GM18858 (cell line): ENCODE measurements at regions not wholly inside any gene's neighbourhood (a gene's known extent, or its start where the extent isn't known, plus 50 kb on each side); places are given as distances from the start of the nearest gene placed in this dataset.
"Not testable (repeated sequence)": the region's sequence is repeated elsewhere in the genome, so short reads cannot be mapped to it uniquely, and the experiment has no call there.

Experiments
- ATAC-seq: cut with Tn5 transposase; IDR thresholded peaks from one replicate; pipeline ENCODE4 v1.9.1; 2021; ENCODE audit not compliant: unreplicated experiment

DNA sequence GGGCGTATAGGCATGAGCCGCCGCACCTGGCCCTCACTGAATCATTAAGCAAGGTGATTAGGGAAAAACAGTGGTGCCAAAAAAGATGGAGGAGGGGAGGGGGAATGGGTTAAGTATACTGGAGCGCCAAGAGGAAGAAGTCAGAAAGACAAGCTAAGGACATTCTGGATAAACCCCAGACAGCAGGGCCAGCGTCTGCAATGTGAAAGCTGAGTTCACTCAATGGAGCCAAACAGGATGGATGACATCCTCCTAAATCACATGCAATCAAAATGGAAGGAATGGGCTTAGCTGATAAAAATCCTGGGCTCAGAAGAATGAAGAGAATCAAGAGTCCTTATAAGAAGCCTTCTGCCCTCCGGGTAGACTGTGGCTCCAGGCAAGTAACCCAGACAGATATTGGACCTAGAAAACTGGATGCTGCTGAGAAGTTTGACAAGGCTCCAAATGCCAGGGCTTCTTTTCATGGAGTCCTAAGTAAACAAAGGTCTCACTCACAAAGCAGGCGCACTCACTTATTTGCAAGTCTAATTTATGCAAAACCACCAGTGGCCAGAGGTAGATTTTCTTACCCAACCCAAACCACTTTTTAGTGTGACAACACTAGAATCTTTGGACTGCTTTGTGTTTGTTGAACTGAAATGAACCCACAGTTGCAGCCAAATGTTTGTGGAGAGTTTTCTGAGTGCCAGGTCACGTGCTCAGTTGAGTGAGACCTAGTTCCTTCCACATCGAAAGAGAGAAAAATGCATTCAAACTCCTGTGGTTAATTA lies 519.1 kb upstream of the AUTS2 start:
- ATAC-seq, result no peak

DNA sequence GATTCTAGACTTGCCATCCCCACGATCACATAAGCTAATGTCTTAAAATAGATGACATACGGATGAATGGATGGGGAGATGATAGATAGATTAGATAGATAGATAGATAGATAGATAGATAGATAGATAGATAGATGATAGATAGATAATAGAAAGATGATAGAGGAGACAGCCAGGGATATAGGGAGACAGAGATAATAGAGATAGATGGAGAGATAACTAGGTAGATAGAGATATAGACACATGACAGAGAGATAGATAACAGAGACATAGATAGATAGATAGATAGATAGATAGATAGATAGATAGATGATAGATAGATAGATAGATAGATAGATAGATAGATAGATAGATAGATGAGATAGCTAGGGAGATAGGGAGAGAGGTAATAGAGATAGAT lies 511.0 kb upstream of the AUTS2 start:
- not testable (repeated sequence) for ATAC-seq

DNA sequence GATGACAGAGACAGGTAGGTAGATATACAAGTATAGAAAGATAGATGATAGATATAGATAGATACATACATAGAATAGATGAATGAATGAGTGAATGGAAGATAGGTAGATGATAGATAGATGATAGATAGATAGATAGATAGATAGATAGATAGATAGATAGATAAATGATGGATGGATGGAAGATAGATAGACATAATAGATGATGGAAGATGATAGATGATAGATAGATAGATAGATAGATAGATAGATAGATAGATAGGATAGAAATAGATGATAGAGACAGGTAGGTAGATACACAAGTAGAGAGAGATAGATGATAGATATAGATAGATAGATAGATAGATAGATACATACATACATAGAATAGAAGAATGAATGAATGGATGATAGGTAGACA lies 510.1 kb upstream of the AUTS2 start:
- ATAC-seq, result no peak

DNA sequence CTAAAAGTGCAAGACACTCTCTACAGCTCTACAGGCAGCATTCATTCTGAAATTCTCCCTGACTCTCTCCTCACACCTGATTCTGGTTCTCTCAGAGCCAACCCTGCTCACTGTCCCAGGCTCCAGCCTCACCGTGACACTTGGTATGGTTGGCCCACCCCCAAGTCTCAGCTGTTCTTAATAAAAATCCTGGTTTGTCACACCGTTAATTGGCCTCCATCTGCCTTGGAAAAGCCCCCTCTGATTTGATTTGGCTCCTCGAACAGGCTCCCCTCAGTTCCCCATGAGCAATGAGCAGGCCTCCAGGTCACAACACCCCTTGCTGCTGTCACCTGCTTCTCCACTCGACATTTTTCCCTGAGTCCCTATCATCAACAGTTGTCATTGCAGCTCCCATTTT lies 507.3 kb upstream of the AUTS2 start:
- no peak for ATAC-seq

DNA sequence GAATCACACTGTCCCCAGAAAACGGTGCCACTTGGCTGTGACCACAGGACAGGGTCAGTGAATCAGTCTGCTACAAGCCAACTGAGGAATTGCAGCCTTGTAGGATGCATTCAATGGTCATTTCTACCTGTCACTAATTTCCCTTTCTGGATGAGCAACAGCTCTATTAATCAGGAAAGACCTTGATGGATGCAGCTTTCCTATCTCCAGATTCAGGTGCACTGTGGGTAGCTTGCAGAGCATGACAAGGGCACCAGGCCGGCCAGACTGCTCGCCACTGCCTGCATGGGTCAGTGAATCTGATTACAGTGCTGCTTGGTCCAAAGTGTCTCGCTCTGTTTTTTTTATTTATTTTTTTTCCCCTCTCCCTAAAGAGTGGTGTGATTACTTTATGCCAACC lies 506.8 kb upstream of the AUTS2 start:
- ATAC-seq, result no peak

DNA sequence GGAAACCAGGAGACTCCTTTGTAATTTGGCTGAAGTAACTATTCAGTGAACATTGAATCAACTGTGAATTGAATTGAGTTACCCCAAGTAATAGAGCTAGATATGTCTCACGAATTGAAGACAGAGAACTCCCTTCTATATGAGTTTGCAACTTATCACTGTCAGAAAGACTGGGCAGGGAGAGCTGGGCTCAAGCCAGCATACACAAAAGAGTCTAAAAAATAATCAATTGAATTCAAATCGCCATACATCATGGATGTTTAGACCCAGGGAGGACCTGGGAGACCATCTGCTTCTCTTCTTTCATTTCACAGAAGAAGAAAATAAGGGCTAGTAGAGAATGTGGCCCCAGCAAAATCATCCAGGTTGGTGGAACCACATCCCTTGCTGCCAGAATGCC lies 503.1 kb upstream of the AUTS2 start:
- no peak for ATAC-seq

DNA sequence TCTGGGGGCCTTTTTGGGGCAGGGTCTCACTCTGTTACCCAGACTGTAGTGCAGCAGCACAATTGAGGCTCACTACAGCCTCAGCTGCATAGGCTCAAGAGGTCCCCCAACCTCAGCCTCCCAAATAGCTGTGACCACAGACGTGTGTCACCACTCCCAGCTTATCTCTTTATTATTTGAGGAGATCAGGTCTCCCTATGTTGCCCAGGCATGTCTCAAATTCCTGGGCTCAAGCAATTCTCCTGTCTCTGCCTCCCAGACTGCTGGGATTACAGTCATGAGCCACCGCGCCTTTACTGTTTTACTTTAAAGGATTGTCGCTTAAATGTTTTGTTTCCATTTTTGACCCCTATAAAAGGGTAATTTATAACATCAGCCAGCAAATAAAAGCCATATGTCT lies 502.6 kb upstream of the AUTS2 start:
- ATAC-seq, result no peak

DNA sequence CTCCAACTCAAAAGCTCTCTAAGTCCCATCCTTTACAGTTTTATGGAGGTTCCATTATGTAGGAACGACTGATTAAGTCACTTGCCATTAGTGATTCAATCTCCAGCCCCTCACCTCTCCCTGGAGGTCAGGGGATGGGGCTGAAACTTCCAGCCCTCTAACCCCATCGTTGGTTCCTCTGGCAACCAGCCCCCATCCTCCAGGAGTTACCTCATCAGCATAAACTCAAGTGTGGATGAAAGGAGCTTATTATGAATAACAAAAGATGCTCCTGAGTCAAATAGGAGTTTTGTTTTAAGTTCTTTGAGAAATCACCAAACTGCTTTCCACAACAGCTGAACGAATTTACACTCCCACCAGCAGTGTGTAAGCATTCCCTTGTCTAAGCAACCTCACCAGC lies 494.3 kb upstream of the AUTS2 start:
- ATAC-seq, result no peak

DNA sequence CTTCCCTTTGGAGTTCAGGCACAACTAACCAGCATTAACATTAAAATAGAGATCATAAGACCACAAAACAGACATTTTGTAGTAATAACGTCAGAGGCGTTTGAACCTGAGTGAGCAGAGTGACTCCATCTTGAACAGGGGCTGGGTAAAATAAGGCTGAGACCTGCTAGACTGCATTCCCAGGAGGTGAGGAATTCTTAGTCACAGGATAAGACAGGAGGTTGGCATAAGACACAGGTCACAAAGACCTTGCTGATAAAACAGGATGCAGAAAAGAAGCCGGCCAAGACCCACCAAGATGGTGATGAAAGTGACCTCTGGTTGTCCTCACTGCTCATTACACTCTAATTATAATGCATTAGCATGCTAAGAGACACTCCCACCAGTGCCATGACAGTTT lies 493.2 kb upstream of the AUTS2 start:
- ATAC-seq, result no peak

DNA sequence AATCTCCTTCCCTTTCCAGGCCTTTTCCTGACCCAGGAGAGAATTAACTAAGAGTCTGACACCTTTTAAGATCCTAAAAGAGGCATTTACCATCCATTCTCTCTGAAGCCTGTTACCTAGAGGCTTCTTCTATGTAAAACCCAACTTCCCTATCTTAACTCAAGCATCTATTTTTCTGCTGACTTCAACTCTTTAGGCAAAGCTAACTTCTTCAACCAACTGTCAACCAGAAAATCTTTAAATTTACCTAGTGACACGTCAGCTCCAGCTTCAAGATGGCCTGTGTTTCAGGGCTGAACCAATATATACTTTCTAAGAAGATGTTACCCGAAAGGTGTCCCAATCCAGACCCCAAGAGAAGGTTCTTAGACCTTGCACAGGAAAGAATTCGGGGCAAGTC lies 492.3 kb upstream of the AUTS2 start:
- no peak for ATAC-seq

DNA sequence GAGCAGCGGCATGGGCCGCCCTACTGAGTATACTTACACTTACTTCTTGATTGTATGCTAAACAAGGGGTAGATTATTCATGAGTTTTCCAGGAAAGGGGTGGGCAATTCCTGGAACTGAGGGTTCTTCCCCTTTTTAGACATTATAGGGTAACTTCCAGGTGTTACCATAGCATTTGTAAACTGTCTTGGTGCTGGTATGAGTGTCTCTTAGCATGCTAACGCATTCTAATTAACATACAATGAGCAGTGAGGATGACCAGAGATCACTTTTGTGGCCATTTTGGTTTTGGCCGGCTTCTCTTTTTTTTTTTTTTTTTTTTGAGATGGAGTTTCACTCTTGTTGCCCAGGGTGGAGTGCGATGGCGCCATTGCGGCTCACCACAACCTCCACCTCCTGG lies 491.8 kb upstream of the AUTS2 start:
- ATAC-seq, result not testable (repeated sequence)

DNA sequence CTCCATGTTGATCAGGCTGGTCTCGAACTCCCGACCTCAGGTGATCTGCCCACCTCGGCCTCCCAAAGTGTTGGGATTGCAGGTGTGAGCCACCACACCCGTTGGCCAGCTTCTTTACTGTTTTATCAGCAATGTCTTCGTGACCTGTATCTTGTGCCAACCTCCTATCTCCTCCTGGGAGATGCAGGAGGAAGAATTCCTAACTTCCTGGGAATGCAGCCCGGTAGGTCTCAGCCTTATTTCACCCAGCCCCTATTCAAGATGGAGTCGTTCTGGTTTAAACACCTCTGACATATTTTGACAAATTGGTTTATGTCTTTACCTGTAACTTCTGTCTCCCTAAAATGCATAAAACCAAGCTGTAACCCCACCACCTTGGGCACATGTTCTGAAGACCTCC lies 491.3 kb upstream of the AUTS2 start:
- ATAC-seq, result not testable (repeated sequence)

DNA sequence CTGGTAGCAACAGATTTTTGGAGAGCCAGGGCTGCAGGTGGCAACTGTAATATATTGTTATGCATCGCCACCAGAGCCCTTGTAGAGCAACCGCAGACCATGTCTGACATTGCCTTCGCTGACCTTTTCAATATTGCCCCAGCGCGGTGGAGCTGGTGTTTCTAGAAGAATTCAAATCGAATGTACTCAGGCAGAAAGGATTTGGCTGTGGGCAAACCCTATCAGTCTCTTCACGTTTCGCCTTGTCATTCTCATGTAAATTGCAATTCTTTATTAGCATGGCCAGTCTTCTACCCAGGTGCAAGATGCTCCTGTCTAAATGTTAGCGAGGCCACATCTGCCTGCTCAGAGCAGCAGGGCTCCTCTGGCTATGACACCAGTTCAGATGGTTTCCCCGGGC lies 490.2 kb upstream of the AUTS2 start:
- no peak for ATAC-seq

DNA sequence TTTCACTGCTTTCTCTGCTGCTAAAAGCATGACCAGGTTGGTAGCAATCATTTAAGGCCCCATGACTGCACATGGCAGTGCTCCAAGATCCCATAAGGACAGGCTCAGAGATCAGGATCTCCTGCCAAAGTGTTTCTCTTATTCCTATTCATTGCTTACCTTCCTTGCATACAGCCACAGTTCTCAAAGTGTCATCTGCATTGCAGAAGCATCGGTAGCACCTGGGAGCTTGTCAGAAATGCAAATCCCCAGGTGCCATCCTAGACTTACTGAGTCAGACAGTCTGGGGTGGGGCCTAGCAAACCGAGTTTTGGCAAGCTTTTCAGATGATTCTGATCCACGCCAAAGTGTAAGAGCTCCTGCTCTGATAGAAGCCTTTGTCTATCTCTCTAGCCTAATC lies 489.0 kb upstream of the AUTS2 start:
- ATAC-seq, result no peak

DNA sequence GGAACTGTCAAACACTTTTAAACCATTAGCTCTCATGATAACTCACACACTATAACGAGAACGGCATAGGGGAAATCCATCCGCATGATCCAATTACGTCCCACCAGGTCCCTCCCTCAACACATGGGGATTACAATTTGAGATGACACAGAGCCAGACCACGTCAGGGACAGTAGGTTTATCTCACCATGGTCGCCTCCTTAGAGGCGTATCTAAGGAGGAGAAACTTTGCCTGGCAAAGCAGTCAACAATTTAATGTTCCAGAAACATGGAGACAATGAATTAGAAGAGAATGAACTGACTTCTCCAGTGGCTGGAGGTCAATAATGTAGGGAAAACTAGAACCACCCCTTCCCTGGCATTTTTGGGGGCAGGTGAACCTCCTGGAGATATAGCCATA lies 488.4 kb upstream of the AUTS2 start:
- no peak for ATAC-seq

DNA sequence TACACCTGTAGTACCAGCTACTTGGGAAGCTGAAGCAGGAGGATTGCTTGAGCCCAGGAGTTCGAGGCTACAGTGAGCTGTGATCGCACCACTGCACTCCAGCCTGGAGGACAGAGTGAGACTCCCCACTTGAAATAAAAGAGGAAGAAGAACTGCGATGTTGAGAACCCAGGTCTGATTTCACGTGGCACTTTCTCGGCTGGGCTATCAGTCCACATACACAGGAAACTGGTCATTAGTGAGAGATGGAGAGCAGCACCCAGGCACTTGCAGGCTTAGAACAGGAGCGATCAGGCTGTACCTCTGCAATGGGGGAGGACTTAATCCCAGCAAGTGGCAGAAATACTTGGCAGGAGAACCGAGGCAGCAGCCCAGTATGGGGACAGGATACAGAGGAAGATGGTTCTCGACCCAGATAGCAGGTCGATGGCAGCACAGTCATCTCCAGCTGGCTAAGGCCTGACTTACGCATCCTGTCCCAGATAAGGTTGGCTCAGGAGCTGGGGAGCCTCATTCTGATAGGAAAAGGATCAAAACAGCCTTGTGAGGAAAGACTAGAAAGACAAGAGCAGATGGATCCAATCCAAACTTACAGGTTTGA lies 487.7 kb upstream of the AUTS2 start:
- no peak for ATAC-seq

DNA sequence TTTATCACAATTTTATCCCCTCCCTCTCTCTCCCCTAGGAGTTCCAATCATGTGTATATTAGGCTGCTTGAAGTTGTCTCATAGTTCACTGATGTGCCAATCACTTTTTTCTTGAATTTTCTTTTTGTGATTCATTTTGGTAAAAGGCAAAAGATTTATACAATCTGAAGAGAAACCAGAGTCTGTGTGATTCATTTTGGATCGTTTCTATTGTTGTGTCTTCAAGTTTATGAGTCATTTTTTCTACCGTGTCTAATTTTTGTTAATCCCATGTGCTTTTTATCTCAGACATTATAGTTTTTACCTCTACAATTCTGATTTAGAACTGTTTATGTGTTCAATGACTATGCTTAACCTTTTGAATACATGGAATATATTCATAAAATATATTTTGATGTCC lies 483.9 kb upstream of the AUTS2 start:
- no peak for ATAC-seq

DNA sequence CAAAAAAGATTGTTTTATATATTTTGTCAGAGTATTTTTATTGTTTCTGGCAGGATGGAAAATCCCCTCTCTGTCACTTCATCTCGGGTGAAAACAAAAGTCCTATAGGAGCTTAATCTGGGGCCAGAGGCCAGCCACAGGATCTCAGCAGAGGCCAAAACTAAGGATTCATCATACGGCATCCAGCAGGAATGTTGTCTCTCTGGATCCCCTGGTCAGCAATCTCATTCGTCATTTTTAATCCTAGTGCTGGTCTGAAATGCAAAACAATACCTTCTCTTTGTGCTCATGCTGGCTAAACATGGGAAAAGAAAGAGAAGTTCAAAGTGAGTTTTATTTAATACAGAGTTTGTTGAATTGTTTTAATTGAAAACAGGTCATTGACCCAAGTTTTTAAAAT lies 482.5 kb upstream of the AUTS2 start:
- no peak for ATAC-seq

DNA sequence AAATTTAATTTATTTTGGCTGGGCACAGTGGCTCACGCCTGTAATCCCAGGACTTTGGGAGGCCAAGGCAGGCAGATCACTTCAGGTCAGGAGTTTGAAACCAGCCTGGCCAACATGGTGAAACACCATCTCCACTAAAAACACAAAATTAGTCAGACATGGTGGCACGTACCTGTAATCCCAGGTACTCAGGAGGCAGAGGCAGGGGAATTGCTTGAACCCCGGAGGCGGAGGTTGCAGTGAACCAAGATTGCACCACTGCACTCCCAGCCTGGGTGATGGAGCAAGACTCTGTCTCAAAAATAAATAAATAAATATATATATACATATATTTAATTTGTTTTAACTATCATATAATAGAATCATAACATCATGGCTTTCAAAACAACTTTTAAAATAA lies 482.1 kb upstream of the AUTS2 start:
- not testable (repeated sequence) for ATAC-seq

DNA sequence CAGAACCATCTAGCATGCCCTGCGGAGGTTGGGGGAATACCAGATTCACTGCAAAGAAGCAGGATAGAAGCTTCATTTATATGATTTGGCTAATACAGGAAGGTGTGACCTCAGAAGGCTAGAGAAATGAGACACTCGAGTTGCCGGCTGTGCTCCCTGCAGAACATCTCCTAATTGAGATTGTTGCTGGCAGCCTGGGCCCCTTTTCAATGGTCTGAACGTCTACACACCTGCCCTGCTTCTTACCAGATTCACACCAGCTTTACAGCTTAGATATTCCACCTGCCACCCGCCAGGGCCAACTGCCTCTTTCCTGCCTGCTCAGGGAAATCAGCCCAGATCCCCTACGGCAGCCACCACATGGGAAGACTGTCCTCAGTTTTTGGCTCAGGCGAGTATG lies 475.3 kb upstream of the AUTS2 start:
- no peak for ATAC-seq

DNA sequence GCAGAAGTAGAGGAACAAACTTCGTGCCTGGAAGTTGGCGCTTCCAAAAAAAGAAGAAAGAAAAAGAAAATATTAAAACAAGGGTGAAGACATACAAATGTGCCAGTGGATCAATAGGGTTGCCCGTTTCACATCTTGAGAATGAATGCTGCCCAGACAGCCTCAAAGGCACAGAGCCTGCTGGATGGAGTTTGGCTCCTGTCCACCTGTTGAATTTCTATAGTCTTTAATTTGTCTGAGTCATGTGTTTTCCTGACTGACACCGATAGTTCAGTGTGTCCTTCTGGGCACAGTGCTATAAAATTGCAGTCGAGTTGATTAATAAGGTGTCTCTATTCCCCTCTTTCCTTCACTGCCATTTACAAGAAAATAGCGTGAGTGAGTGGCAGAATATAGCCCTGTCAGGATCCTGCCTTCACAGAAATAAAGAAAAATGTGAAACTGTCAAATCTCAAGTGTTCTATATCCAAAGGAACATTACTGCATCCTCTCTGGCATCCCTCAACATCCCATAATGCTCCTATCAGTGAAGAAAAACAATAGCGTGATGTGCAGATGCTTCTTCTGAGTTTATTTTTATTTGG lies 471.3 kb upstream of the AUTS2 start:
- no peak for ATAC-seq

DNA sequence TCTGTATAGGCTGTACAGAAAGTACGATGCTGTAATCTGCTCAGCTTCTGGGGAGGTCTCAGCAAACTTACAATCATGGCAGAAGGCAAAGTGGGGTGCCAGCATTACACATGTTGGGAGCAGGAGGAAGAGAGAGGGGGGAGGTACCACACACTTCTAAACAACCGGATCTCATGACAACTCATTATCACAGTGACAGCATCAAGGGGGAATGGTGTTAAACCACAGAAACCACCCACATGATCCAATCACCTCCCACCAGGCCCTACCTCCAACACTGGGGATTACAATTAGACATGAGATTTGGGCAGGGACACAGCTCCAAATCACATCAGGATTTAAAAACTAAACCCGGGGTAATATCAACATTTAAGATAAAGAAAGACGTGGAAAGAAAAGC lies 468.8 kb upstream of the AUTS2 start:
- ATAC-seq, result no peak

DNA sequence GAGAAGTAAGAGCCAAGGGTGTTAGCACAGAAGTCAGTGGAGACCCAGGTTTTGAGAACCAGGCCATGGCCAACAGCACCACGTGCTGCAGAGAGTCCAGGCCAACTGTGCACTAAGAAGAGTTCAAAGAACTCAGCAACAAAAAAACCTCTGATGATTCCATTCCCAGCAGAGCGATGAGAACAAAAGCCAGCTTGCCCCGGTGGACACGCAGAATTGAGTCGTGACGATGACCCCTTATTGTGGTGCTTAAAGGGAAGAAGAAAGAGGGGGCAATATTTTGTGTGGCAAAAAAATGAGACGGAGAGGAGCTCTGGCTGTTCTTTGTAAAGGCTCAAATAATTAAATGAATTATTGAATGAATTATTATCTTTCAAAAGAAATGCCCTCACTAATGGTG lies 468.3 kb upstream of the AUTS2 start:
- ATAC-seq, result no peak
